ENCODE measurements at regions not wholly inside any gene's neighbourhood (a gene's known extent, or its start where the extent isn't known, plus 50 kb on each side); places are given as distances from the start of the nearest gene placed in this dataset.

GRCh38 chr3:113086560-113087461 is 96.0 kb downstream of the GTPBP8 start:
- Histone ChIP-seq H3K79me1 (ENCODE audit: low read depth, low read length) (no peaks in the 10 kb centered on the region), H2BK120ac (ENCODE audit: low read depth, low read length) (peak overlapping the region; percentile 90), H2BK15ac (ENCODE audit: low read length) (no peak overlapping the region), H3K14ac (ENCODE audit: low read length) (no peak overlapping the region), H3K18ac (ENCODE audit: low read length) (peak overlapping the region; percentile 90), H3K27me3 (ENCODE audit: control insufficient read depth in 3 of 3, insufficient read depth in 3 of 3, low read depth in 1 of 3, low read length in 3 of 3) (no peaks in the 10 kb centered on the region), H3K4ac (ENCODE audit: low read length) (no peak overlapping the region), H3K23ac (ENCODE audit: low read depth, low read length, poor library complexity) (no peak overlapping the region), H2BK12ac (ENCODE audit: low read length) (no peak overlapping the region), H4K8ac (ENCODE audit: low read depth, low read length) (no peak overlapping the region), H2AK5ac (ENCODE audit: low read depth, low read length) (no peak overlapping the region), H4K91ac (ENCODE audit: low read depth, low read length, poor library complexity) (peak overlapping the region; percentile 86), H2BK5ac (ENCODE audit: low read length) (no peak overlapping the region), H3K36me3 (replicated peaks in 1 of 2; ENCODE audit: control insufficient read depth in 2 of 2, insufficient read depth in 2 of 2, low read length in 2 of 2) (no peaks in the 10 kb centered on the region), H3K9me3 (replicated peaks in 1 of 2; ENCODE audit: control insufficient read depth in 2 of 2, insufficient read depth in 1 of 2, low read depth in 1 of 2, low read length in 2 of 2) (no peaks in the 10 kb centered on the region), H2AFZ (ENCODE audit: low read length) (peak overlapping the region; percentile 61), H3K9ac (ENCODE audit: low read depth, low read length, poor library complexity) (no peak overlapping the region), H3K4me2 (ENCODE audit: insufficient read depth, low read length, poor library complexity, severe bottlenecking) (peak overlapping the region; percentile 57), H3K27ac (replicated peaks; ENCODE audit: low read length) (peak overlapping the region; percentile 99), H3K4me3 (ENCODE audit: low read length in 2 of 2) (no peak overlapping the region), H3K4me1 (ENCODE audit: control insufficient read depth in 2 of 2, insufficient read depth in 1 of 2, low read depth in 1 of 2, low read length in 2 of 2) (peaks cover 14 to 22% of the 10 kb centered on the region in 2 donors)
- DNase-seq (ENCODE audit: low spot score), result peak; percentile 88
- WGBS, 2 donors (ENCODE audit: extremely low coverage in 2 of 2, insufficient read length in 2 of 2, insufficient replicate concordance in 1 of 2), result no CpG with 5 or more reads among the region's 6 CpGs

GRCh38 chr3:113088616-113089015 is 97.8 kb downstream of the GTPBP8 start:
- Histone ChIP-seq H4K91ac (ENCODE audit: low read depth, low read length, poor library complexity) (no peak overlapping the region), H3K9me3 (replicated peaks in 1 of 2; ENCODE audit: control insufficient read depth in 2 of 2, insufficient read depth in 1 of 2, low read depth in 1 of 2, low read length in 2 of 2) (no peaks in the 10 kb centered on the region), H2AFZ (ENCODE audit: low read length) (no peak overlapping the region), H3K14ac (ENCODE audit: low read length) (no peak overlapping the region), H3K27me3 (ENCODE audit: control insufficient read depth in 3 of 3, insufficient read depth in 3 of 3, low read depth in 1 of 3, low read length in 3 of 3) (no peaks in the 10 kb centered on the region), H3K9ac (ENCODE audit: low read depth, low read length, poor library complexity) (no peak overlapping the region), H2BK120ac (ENCODE audit: low read depth, low read length) (peak overlapping the region; percentile 40), H2AK5ac (ENCODE audit: low read depth, low read length) (peak overlapping the region; percentile 12), H2BK15ac (ENCODE audit: low read length) (no peak overlapping the region), H3K4me1 (ENCODE audit: control insufficient read depth in 2 of 2, insufficient read depth in 1 of 2, low read depth in 1 of 2, low read length in 2 of 2) (peaks cover 18 to 22% of the 10 kb centered on the region in 2 donors), H3K18ac (ENCODE audit: low read length) (peak overlapping the region; percentile 11), H2BK12ac (ENCODE audit: low read length) (peak overlapping the region; percentile 82), H3K4ac (ENCODE audit: low read length) (no peak overlapping the region), H3K4me2 (ENCODE audit: insufficient read depth, low read length, poor library complexity, severe bottlenecking) (no peak overlapping the region), H3K79me1 (ENCODE audit: low read depth, low read length) (no peaks in the 10 kb centered on the region), H3K23ac (ENCODE audit: low read depth, low read length, poor library complexity) (no peak overlapping the region), H4K8ac (ENCODE audit: low read depth, low read length) (no peak overlapping the region), H3K4me3 (ENCODE audit: low read length in 2 of 2) (no peak overlapping the region), H2BK5ac (ENCODE audit: low read length) (no peak overlapping the region), H3K36me3 (replicated peaks in 1 of 2; ENCODE audit: control insufficient read depth in 2 of 2, insufficient read depth in 2 of 2, low read length in 2 of 2) (no peaks in the 10 kb centered on the region), H3K27ac (replicated peaks; ENCODE audit: low read length) (peak overlapping the region; percentile 30)
- DNase-seq (ENCODE audit: low spot score), result no peak
- WGBS, 2 donors (ENCODE audit: extremely low coverage in 2 of 2, insufficient read length in 2 of 2, insufficient replicate concordance in 1 of 2), result no CpG with 5 or more reads among the region's 8 CpGs

GRCh38 chr3:113091417-113091816 is 100.6 kb downstream of the GTPBP8 start:
- no peaks in the 10 kb centered on the region for H3K27me3 ChIP-seq (ENCODE audit: control insufficient read depth in 3 of 3, insufficient read depth in 3 of 3, low read depth in 1 of 3, low read length in 3 of 3)
- H3K4me3 ChIP-seq (ENCODE audit: low read length in 2 of 2), result no peak overlapping the region
- H3K4me1 ChIP-seq (ENCODE audit: control insufficient read depth in 2 of 2, insufficient read depth in 1 of 2, low read depth in 1 of 2, low read length in 2 of 2), result peaks cover 27 to 30% of the 10 kb centered on the region in 2 donors
- H3K4me2 ChIP-seq (ENCODE audit: insufficient read depth, low read length, poor library complexity, severe bottlenecking), result no peak overlapping the region
- no peak overlapping the region for H3K4ac ChIP-seq (ENCODE audit: low read length)
- no peak overlapping the region for H2AFZ ChIP-seq (ENCODE audit: low read length)
- no peaks in the 10 kb centered on the region for H3K79me1 ChIP-seq (ENCODE audit: low read depth, low read length)
- WGBS, 2 donors (ENCODE audit: extremely low coverage in 2 of 2, insufficient read length in 2 of 2, insufficient replicate concordance in 1 of 2), result no CpG with 5 or more reads among the region's 1 CpG
- H2BK12ac ChIP-seq (ENCODE audit: low read length), result no peak overlapping the region
- H2BK120ac ChIP-seq (ENCODE audit: low read depth, low read length), result no peak overlapping the region
- H3K23ac ChIP-seq (ENCODE audit: low read depth, low read length, poor library complexity), result no peak overlapping the region
- no peaks in the 10 kb centered on the region for H3K36me3 ChIP-seq (replicated peaks in 1 of 2; ENCODE audit: control insufficient read depth in 2 of 2, insufficient read depth in 2 of 2, low read length in 2 of 2)
- no peak overlapping the region for H2BK15ac ChIP-seq (ENCODE audit: low read length)
- no peak overlapping the region for H3K18ac ChIP-seq (ENCODE audit: low read length)
- DNase-seq (ENCODE audit: low spot score), result no peak
- H3K14ac ChIP-seq (ENCODE audit: low read length), result no peak overlapping the region
- H3K9ac ChIP-seq (ENCODE audit: low read depth, low read length, poor library complexity), result no peak overlapping the region
- H4K8ac ChIP-seq (ENCODE audit: low read depth, low read length), result no peak overlapping the region
- H3K9me3 ChIP-seq (replicated peaks in 1 of 2; ENCODE audit: control insufficient read depth in 2 of 2, insufficient read depth in 1 of 2, low read depth in 1 of 2, low read length in 2 of 2), result no peaks in the 10 kb centered on the region
- no peak overlapping the region for H2BK5ac ChIP-seq (ENCODE audit: low read length)
- no peak overlapping the region for H2AK5ac ChIP-seq (ENCODE audit: low read depth, low read length)
- no peak overlapping the region for H3K27ac ChIP-seq (replicated peaks; ENCODE audit: low read length)
- no peak overlapping the region for H4K91ac ChIP-seq (ENCODE audit: low read depth, low read length, poor library complexity)

- Histone ChIP-seq H3K27ac (replicated peaks; ENCODE audit: low read length) (peak overlapping the region; percentile 1), H3K4ac (ENCODE audit: low read length) (no peak overlapping the region), H2BK120ac (ENCODE audit: low read depth, low read length) (peak overlapping the region; percentile 19), H3K4me1 (ENCODE audit: control insufficient read depth in 2 of 2, insufficient read depth in 1 of 2, low read depth in 1 of 2, low read length in 2 of 2) (peaks cover 19 to 23% of the 10 kb centered on the region in 2 donors), H4K8ac (ENCODE audit: low read depth, low read length) (no peak overlapping the region), H3K23ac (ENCODE audit: low read depth, low read length, poor library complexity) (no peak overlapping the region), H2BK15ac (ENCODE audit: low read length) (peak overlapping the region; percentile 12), H2BK12ac (ENCODE audit: low read length) (no peak overlapping the region), H3K27me3 (ENCODE audit: control insufficient read depth in 3 of 3, insufficient read depth in 3 of 3, low read depth in 1 of 3, low read length in 3 of 3) (no peaks in the 10 kb centered on the region), H2AK5ac (ENCODE audit: low read depth, low read length) (peak overlapping the region; percentile 94), H3K36me3 (replicated peaks in 1 of 2; ENCODE audit: control insufficient read depth in 2 of 2, insufficient read depth in 2 of 2, low read length in 2 of 2) (no peaks in the 10 kb centered on the region), H3K18ac (ENCODE audit: low read length) (peak overlapping the region; percentile 57), H2AFZ (ENCODE audit: low read length) (no peak overlapping the region), H3K9ac (ENCODE audit: low read depth, low read length, poor library complexity) (no peak overlapping the region), H3K79me1 (ENCODE audit: low read depth, low read length) (no peaks in the 10 kb centered on the region), H2BK5ac (ENCODE audit: low read length) (peak overlapping the region; percentile 68), H3K4me2 (ENCODE audit: insufficient read depth, low read length, poor library complexity, severe bottlenecking) (no peak overlapping the region), H3K9me3 (replicated peaks in 1 of 2; ENCODE audit: control insufficient read depth in 2 of 2, insufficient read depth in 1 of 2, low read depth in 1 of 2, low read length in 2 of 2) (no peaks in the 10 kb centered on the region), H3K14ac (ENCODE audit: low read length) (no peak overlapping the region), H3K4me3 (ENCODE audit: low read length in 2 of 2) (no peak overlapping the region), H4K91ac (ENCODE audit: low read depth, low read length, poor library complexity) (no peak overlapping the region)
- DNase-seq (ENCODE audit: low spot score), result no peak
- no CpG with 5 or more reads among the region's 3 CpGs for WGBS, 2 donors (ENCODE audit: extremely low coverage in 2 of 2, insufficient read length in 2 of 2, insufficient replicate concordance in 1 of 2)
These were observed 102.0 kb downstream of the GTPBP8 start for GRCh38 chr3:113092746-113093145.

All from neuronal stem cell (in vitro differentiated cells).